Endothelial cell of umbilical vein (primary cell): ENCODE measurements at regions not wholly inside any gene's neighbourhood (a gene's known extent, or its start where the extent isn't known, plus 50 kb on each side); places are given as distances from the start of the nearest gene placed in this dataset.

Source experiments
- EZH2 ChIP-seq: IDR thresholded peaks from 2 replicates; pipeline ENCODE4 v1.6.1; 2012; ENCODE audit warnings: borderline replicate concordance, low read depth, mild to moderate bottlenecking, moderate library complexity, low read length, inconsistent platforms; ENCODE audit not compliant: severe bottlenecking
- FOS ChIP-seq: IDR thresholded peaks from 2 replicates; pipeline ENCODE4 v1.6.1; 2011; ENCODE audit warnings: mild to moderate bottlenecking, low read length, moderate library complexity, borderline replicate concordance; ENCODE audit not compliant: insufficient read depth
- GATA2 ChIP-seq: IDR thresholded peaks from 2 replicates; pipeline ENCODE4 v1.7.0; 2011; ENCODE audit warnings: low read depth, mild to moderate bottlenecking, moderate library complexity, mixed read lengths, low read length; ENCODE audit not compliant: insufficient read length, insufficient read depth
- MYC ChIP-seq: IDR thresholded peaks from one replicate; pipeline ENCODE4 v1.6.1; 2011; ENCODE audit warnings: mild to moderate bottlenecking, low read depth, low read length
- POLR2A ChIP-seq: IDR thresholded peaks from 2 replicates; pipeline ENCODE4 v1.6.1; 2012; ENCODE audit warnings: low read depth, mild to moderate bottlenecking, control low read depth, low read length
- TF ChIP-seq, protein P1 (sequence below), 2 donors: IDR thresholded peaks; 1 replicate in 1 of 2; 2 replicates in 1 of 2; pipeline ENCODE4 v1.5.1; 2011; ENCODE audit warnings: low read length in 2 of 2, mild to moderate bottlenecking in 2 of 2, moderate library complexity in 2 of 2, control low read depth in 1 of 2, inconsistent platforms in 1 of 2, low read depth in 1 of 2; ENCODE audit not compliant: insufficient read depth in 1 of 2; ENCODE audit errors: extremely low read depth in 1 of 2
- TF ChIP-seq, protein P2 (sequence below): IDR thresholded peaks from 2 replicates; pipeline ENCODE4 v1.6.1; 2011; ENCODE audit not compliant: insufficient read depth, insufficient read length

DNA sequence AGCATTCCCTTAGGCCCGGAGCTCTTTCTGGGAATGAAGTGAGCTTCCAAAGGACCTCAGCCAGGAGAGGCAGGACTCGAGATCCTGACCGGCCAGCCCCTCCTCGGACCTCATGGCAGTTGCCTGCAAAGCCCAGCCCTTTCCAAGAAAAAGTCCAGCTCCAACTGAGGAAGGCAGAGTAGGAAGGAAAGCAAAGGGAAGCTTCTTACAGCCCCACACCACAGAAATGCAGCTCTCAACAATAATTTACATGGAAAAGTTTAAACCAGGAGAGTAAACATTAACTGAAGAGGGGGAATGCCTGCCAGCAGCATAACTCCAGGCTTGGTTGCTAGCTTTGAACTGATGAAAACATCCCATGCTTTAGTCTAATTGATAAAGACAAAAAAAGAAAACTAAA, 153.9 kb upstream of the PFKP start:
- no peak for TF ChIP-seq EZH2
- no peak for TF ChIP-seq POLR2A
- TF ChIP-seq, protein P1, sequence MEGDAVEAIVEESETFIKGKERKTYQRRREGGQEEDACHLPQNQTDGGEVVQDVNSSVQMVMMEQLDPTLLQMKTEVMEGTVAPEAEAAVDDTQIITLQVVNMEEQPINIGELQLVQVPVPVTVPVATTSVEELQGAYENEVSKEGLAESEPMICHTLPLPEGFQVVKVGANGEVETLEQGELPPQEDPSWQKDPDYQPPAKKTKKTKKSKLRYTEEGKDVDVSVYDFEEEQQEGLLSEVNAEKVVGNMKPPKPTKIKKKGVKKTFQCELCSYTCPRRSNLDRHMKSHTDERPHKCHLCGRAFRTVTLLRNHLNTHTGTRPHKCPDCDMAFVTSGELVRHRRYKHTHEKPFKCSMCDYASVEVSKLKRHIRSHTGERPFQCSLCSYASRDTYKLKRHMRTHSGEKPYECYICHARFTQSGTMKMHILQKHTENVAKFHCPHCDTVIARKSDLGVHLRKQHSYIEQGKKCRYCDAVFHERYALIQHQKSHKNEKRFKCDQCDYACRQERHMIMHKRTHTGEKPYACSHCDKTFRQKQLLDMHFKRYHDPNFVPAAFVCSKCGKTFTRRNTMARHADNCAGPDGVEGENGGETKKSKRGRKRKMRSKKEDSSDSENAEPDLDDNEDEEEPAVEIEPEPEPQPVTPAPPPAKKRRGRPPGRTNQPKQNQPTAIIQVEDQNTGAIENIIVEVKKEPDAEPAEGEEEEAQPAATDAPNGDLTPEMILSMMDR (IDR thresholded peaks at IDR 0.05; ENCODE audit: extremely low read depth in 1 of 2, insufficient read depth in 1 of 2, low read depth in 1 of 2, low read length in 2 of 2): no peak
- TF ChIP-seq FOS: no peak
- TF ChIP-seq MYC: no peak
- TF ChIP-seq GATA2: no peak
- TF ChIP-seq, protein P2, sequence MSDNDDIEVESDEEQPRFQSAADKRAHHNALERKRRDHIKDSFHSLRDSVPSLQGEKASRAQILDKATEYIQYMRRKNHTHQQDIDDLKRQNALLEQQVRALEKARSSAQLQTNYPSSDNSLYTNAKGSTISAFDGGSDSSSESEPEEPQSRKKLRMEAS: no peak
